Islet precursor cell (in vitro differentiated cells): ENCODE measurements at regions not wholly inside any gene's neighbourhood (a gene's known extent, or its start where the extent isn't known, plus 50 kb on each side); places are given as distances from the start of the nearest gene placed in this dataset.
"Not testable (repeated sequence)": the region's sequence is repeated elsewhere in the genome, so short reads cannot be mapped to it uniquely, and the experiment has no call there.

Experiments
- DNase-seq: peaks from one replicate; pipeline ENCODE4 v3.0.0-alpha.2; 2018

DNA sequence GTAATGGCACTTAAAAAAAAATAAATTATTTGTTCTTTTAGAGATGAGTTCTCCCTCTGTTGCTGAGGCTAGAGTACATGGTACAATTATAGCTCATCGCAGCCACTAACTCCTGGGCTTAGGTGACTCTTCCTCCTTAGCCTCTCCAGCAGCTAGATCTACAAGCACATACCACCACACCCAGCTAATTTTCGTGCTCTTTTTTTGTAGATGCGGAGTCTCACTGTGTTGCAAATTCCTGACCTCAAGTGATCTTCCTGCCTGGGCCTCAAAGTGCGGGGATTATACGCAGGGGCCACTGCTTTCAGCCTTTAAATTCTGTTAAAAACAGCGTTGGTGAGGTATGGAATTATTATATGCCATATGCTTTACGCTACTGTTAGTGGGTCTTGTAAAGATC is 2034.0 kb downstream of the OLFM4 start:
- no peak for DNase-seq

DNA sequence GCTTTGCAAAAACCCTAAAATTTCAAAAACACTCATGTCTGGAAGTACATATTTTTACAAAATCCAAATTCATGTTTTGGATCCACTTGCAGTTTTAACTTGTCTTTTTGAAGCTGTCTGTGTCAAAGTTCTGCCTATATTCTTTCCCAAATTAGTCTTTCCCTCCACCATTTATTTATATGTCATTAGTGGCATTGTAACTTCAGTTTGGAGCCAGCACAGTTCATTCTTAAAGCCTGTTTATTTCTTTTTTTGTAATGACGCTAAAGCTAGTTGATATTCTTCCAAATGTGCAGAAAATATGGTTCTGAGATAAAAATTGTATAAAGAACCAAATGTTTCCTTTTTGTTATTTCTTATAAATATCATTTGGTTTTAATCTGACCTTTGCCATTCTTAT is 2039.3 kb downstream of the OLFM4 start:
- no peak for DNase-seq

- no peak for DNase-seq
Measured at GRCh38 chr13:55069746-55070145, 2041.1 kb downstream of the OLFM4 start.

GRCh38 chr13:55073000-55073399 is 2044.4 kb downstream of the OLFM4 start:
- DNase-seq, result no peak

DNA sequence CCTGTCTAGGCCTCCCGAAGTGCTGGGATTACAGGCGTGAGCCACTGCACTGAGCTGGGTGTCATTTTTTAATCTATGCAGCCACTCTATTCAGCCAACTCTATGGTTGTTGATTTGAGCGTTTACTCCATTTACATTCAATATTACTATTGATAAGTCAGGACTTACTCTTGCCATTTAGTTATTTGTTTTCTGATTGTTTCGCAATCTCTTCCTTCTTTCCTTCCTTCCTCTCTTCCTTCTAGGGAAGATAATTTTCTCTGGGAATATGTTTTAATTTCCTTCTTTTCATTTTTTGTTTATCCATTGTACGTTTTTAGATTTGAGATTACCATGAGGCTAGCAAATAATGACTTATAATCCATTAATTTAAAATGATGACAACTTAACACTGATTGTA is 2056.0 kb downstream of the OLFM4 start:
- no peak for DNase-seq

GRCh38 chr13:55087085-55087484 is 2053.6 kb upstream of the PRR20A start:
- no peak for DNase-seq

GRCh38 chr13:55090612-55091011 is 2050.1 kb upstream of the PRR20A start:
- no peak for DNase-seq

GRCh38 chr13:55091172-55091571 is 2049.5 kb upstream of the PRR20A start:
- no peak for DNase-seq

- DNase-seq, result no peak
Measured at GRCh38 chr13:55106509-55106908, 2034.2 kb upstream of the PRR20A start.

GRCh38 chr13:55120631-55121030 is 2020.1 kb upstream of the PRR20A start:
- no peak for DNase-seq

DNA sequence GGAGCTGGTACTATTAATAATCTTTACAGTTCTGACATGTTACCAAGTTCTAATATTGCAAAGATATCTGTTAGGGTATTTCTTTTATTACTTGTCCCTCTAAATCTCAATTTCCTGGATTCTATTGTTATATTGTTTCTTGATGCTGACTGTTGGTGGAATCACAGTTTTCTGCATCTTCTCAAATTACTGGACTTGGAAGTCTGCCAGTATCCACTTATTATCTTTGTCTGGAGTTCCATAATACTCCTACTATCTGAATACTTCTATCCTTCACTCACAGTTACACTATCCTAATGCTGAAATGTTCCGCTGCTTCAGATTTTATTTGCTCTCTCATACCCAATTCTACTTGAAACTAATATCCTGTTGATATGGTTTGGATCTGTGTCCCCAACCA is 1985.7 kb upstream of the PRR20A start:
- no peak for DNase-seq

DNA sequence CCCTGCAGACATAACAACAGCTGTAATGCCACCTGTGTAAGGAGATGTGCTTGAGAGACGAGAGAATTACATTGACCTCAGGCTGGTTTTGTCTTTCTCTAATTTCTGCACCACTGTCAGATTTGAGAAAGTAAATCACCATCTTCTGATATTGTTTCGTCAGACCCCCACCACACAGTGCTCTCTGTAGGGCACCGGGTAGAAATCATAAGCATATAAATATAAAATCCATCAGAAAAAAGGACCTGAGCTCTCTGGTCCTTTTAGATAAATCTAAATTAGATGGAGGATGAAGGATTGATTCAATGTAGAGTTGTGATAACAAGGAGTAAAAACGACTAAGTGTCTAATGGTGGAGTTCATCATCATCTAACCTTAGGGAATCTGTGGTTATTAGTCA is 1981.0 kb upstream of the PRR20A start:
- no peak for DNase-seq

DNA sequence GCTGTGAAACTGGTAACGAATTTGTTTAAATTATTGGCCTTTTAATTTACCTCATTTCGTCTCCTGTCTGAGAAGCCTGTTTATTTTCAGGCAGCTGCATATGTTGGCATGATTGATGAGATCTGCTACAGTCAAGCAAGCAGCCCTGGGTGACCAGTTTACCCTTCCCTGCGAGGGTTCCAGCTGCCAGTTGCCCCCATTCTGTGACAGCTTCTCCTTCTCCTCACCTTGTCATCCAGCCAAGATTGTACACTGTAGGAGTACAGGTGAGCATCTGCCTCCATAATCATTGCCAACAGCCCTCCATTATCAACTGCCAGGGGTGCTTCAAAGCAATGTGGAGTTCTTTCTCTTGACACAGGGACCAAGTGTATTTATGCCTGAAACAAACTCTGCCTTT is 1979.9 kb upstream of the PRR20A start:
- no peak for DNase-seq

- not testable (repeated sequence) for DNase-seq
Measured at GRCh38 chr13:55178582-55178981, 1962.1 kb upstream of the PRR20A start.

DNA sequence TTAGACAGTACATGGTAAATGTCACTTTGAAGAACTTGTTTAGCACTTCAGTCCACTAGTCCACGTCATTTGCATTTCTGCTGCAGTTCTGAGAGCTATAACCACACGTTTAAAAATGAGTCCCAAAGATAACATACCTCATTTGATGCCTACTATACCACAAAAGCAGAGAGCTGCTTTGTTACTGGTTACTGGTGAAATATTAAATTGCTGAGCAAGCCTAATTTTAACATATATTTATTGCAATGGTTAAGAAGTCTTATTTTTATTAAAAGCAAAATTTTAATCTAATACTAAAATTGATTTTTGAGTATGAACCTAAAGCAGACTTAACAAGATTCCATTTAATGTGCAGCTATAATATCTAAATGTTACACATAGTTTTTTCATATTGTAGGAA is 1949.7 kb upstream of the PRR20A start:
- no peak for DNase-seq

- peak; percentile 35 for DNase-seq
Measured at GRCh38 chr13:55199134-55199533, 1941.6 kb upstream of the PRR20A start.

DNA sequence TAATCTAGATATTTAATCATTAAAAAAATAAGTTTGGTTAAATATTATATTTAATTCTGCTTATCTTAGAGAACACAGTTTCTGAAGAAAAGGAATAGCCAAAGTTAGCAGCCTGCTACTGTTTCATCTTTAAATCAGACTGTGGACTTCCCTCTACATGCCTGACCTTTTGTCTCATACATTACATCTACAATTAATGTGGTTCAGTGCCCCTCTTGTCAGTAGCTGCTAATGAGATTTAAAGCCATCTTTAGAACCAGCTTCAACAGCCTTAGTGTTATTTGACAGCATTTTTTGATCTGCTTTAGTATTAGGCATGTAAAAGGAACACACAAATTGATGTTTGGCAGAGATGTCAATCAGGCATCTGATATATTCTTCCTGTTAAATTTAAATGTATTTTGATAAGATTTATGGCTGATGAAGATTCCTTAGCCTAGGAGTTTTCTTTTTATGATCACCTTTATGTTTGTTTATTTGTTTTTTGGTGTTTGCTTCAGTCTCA is 1925.8 kb upstream of the PRR20A start:
- DNase-seq, result no peak

GRCh38 chr13:55219538-55219937 is 1921.2 kb upstream of the PRR20A start:
- no peak for DNase-seq

GRCh38 chr13:55229906-55230569 is 1910.7 kb upstream of the PRR20A start:
- no peak for DNase-seq

DNA sequence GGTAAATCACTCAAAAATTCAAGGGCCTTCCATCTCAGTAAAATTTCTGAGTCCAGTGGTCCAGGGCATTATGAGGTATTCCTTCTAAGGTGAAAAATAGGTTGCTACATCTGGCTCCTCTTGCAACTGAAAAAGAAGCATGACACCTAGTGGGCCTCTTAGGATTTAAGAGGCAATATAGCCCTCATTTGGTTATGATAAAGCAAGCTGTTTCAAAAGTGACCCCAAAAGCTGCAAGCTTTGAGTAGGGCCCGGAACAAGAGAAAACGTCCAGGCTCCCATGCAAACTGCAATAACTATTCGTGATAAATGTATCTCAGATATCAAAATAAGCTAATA is 1910.2 kb upstream of the PRR20A start:
- DNase-seq, result no peak

DNA sequence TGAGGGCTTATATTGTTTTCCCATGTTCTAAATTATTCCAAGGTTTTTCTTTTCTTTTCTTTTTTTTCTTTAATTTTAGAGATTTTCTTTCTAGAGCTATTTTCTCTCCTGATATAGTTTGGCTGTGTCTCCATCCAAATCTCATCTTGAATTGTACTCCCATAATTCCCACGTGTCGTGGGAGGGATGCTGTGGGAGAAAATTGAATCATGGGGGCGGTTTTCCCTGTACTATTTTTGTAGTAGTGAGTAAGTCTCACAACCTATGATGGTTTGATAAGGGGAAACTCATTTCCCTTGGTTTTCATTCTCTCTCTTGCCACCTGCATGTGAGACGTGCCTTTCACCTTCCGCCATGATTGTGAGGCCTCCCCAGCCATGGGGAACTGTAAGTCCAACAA is 1906.4 kb upstream of the PRR20A start:
- no peak for DNase-seq

DNA sequence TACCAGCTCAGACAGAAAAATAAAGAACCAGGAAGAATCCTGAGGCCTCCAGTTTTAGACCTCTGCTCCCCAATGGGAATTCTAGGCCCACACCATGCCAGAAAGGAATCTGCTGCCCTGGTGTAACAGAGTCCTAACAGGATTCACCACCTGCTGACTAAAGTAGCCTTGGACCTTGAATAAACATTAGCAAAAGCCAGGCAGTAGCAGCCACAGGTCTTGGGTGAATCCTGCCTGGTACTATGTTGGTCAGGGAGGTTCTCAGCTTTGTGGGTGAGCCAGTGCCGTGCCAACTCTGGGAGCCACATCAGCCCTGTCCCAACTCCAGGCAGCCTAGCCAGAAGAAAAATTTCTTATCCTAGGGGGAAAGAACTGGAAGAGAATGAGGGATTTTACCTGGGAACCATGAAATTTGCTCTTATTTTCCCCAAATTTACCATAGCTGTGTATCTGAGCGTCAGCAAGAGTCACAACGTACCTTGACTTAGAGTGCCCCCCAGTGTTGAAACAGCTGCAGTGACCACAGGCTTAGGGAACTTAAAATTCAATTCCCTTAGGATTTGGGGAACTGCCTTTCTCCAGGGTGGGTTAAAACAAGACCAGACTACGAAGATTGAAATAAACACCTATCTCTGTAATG is 1895.6 kb upstream of the PRR20A start:
- peak; percentile 59 for DNase-seq

DNA sequence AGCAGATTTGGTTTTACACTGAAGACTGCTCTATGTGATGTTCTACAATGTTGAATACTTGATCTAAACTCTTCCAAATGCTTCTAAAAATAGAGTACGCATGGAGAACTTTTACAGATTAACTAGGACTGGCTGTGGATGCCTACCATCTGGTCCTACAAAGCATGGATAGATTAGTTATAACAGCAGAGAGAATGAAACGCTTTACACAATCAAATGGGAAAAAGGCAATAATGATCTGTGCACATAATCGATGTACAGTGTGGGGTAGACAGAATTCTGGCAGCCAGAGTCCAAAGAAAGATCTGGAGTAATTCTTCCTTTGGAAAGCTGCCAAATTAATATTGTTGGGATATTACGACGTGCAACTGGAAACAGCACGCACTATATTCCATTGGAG is 1885.5 kb upstream of the PRR20A start:
- no peak for DNase-seq

DNA sequence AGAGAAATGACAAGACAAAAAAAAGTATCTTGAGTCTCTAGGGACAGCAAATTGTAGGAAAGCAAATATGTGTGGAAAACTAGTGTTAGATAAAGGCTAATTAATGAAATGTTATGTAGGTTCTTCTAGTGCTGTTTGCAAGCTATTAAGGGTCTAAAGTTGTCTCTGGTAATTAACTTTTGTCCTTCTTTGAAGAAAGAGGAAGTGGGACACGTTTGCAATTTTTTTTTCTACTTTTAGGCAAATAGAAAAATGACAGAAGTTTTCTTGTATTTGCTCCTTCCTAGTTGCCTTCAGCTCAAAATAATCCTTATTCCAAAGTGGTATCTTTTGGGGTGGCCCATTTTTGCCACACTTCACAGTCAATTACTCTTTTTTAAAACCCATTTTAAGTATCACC is 1877.7 kb upstream of the PRR20A start:
- no peak for DNase-seq

- DNase-seq, result no peak
Measured at GRCh38 chr13:55266644-55267043, 1874.1 kb upstream of the PRR20A start.
